NCI-H82 treated with DMSO at 0.1 percent for 48 hours (cell line): ENCODE measurements at regions not wholly inside any gene's neighbourhood (a gene's known extent, or its start where the extent isn't known, plus 50 kb on each side); places are given as distances from the start of the nearest gene placed in this dataset.

ENCODE experiments used
- DNase-seq: peaks from one replicate; lab custom pipeline; 2025; ENCODE audit not compliant: unreplicated experiment; lab: John Stamatoyannopoulos, UW

GRCh38 chr5:162323466-162323865 is 255.9 kb downstream of the GABRG2 start:
- DNase-seq = no peak

GRCh38 chr5:162324328-162324727 is 256.8 kb downstream of the GABRG2 start:
- no peak for DNase-seq

DNA sequence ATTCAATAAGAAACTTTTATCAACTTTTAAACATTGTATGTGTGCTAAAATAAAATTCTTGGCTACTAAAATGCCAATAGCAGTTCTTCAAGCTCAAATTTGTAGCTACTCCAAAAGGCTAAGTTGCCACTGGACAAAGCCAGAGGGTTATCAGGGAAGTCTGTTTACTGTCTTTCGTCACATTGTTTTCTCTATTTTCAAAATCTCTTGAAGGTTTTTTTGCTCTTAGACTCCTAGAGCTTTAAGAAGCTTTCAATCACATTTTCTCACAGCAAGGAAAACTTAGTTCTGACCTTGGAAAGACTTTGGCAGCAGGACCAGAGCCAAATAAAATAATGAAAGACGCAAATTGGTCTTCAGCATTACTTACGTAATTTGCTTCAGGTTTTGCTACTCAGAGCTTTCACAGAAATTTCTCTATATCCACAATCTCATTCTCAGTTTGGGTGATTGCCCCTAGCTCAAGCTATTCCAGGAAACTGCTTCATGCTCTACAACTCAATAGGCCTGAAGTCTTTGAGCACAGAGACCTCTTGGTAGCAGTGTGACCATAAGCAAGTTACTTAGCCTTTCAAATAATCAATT is 257.7 kb downstream of the GABRG2 start:
- no peak for DNase-seq

DNA sequence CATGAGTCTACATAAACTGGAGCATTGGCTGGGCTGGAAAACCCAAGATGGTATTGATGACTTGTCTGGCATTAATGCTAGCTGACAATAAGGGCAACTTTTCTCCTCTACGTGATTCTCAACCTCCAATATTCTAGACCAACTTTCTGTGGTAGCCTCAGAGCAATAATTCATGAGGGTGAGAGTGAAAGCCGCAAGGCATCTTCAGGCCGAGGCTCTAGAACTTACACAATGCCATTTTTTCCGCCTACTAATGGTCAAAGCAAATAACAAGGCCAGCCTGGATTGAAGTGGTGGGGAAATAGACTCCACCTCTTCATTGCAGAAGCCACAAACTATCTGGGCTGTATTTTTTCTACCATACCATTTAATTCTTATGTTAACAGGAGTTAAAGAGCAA is 267.4 kb downstream of the GABRG2 start:
- no peak for DNase-seq

DNA sequence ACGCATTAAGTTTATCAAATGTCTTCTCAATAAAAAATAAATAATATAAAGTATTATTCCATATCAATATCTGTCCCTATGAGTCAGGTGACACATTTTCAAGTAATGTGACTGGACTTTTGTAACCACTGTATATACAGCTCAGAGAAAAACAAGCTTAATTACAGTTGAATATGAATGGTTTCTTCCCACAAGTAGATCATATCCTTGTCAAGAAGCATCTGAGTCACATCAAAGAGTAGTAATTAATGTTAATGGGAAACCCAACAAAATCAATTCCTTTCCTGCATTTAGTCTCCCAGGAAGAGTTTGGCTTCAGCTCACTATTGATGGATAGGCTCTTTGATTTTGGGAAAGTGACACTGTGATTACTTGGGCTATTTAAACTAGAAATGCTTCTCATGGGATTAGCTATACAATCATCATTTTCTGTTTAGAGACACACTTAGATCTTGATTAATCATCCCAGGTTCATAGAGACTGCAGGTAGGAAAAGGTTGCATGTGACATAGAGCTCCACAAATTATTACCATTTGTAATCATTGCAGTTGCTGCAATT is 292.9 kb downstream of the GABRG2 start:
- DNase-seq = no peak

GRCh38 chr5:162372256-162372655 is 304.7 kb downstream of the GABRG2 start:
- no peak for DNase-seq

GRCh38 chr5:162377895-162378294 is 310.3 kb downstream of the GABRG2 start:
- no peak for DNase-seq

DNA sequence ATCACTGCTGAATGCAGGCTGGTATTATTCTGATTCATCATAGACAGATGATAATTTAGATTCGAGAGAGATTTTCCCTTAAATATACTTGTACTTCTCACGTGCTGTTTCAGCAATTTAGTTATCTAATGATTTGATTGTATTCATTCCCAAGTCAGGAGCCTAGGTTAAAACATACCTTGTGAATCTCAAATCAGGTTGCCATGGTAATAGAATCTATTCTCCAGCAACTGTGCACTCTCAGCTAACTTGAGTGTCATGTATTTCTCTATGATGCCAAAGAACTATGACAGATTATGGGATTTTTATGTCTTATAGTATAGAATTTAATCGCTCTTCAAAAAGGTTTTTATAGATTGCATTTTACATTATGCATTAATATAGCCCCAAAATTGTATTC is 315.3 kb downstream of the GABRG2 start:
- DNase-seq = no peak

DNA sequence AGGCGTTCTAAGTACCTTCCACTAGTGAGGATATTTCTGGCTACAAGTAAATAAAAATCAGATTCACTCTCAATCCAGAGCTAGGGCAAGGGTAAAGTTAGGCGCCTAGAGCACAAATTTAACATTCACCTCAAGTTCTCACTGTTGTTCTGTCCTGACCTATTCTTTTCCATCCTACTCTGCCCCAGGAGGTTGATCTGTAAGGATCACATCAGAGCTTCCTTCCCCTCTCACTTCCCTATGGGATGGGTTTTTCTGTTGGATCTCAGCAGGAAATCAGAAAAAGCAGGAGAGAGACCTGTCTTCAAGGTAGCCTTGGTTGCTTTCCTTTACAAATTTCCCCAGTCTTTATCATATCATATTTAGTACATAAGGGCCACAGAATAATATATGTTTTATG is 316.7 kb downstream of the GABRG2 start:
- DNase-seq = no peak

GRCh38 chr5:162391833-162392232 is 324.3 kb downstream of the GABRG2 start:
- no peak for DNase-seq

GRCh38 chr5:162392336-162392735 is 324.8 kb downstream of the GABRG2 start:
- DNase-seq = no peak

GRCh38 chr5:162393534-162393933 is 326.0 kb downstream of the GABRG2 start:
- no peak for DNase-seq

GRCh38 chr5:162407614-162408013 is 340.0 kb downstream of the GABRG2 start:
- no peak for DNase-seq

DNA sequence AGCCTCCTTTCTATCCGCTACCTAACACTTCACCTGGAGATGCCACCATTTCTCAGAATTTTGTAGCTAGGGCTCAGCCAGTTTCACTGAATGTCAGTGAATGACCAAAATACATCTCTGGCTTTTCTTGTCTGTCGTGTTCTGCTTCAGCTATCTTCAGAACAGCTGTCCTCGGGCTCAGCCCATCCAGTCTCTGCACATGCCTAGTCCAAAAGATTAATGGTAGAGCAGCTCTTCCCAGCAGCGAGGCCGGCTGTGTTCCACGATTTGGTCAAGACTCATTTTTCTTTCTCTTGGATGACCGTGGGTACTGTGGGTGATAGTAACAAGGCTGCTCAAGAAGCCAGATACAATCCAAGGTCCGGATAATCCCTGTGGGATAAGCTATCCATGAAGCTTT is 342.8 kb downstream of the GABRG2 start:
- DNase-seq = no peak

DNA sequence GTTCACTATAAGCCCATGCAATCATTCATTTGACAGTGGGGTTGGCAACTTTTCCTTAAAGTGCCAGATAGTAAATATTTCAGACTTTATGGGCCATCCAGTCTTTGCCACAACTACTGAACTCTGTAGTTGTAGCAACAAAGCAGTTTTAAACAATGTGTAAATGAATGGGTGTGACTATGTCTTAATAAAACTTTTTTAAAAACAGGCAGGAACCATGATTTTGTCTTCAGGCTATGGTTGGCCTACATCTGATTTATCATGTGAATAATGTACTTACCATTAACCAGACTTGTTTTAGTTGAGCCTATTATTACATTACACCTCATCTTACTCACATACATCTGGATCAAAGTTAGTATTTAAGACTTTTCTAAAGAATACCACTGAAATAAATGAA is 361.6 kb downstream of the GABRG2 start:
- DNase-seq = no peak

- DNase-seq = no peak
These were observed 366.7 kb downstream of the GABRG2 start for GRCh38 chr5:162434281-162434680.

- DNase-seq = no peak
These were observed 368.5 kb downstream of the GABRG2 start for GRCh38 chr5:162436055-162436454.

DNA sequence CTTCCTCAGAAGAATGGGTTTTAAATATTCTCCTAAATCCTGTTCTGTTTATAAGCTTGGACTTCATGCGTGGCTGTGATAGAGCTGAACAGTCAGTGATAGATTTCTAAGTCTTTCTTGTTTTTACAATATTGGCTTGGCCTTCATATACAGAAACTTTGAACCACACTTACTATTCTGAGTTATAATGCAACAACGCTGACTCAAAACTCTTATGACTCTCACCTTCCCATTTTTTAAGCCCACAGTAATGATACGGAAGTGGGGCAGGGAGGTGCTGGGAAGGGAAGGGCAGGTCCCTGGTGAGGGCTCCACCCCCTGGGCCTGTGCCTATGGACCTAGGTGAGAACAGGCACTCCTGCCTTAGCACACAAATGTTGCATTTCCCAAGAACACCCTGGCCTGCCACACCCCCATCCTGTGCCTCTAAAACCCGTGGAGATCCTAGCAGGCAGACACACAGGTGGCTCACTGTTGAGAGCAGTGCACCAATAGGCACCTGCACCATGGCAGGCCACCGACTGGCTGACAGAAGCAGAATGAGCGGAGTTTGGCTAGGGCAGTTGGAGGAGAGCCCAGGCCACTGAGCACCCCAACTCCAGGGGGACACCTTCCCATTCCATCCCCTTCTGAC is 376.7 kb downstream of the GABRG2 start:
- DNase-seq = no peak

DNA sequence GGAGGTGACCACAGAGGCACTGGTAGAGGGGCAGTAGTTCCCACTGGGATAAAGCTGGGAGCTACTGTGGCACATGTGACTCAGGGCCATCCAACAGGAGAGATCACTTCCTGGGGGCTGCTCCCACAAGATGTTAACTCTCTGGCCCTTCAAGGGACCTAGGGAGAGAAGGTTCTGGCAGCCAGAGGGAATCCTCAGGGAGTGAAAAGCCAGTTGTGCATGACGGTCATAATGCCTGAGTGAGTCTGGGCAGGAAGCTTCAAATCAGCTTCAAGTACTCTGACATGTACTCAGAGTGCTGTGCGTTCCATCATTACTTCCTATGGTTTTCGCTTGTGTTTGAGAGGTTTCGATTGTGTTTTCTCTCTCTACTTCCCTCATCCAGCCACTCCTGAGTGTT is 388.5 kb downstream of the GABRG2 start:
- DNase-seq = no peak

DNA sequence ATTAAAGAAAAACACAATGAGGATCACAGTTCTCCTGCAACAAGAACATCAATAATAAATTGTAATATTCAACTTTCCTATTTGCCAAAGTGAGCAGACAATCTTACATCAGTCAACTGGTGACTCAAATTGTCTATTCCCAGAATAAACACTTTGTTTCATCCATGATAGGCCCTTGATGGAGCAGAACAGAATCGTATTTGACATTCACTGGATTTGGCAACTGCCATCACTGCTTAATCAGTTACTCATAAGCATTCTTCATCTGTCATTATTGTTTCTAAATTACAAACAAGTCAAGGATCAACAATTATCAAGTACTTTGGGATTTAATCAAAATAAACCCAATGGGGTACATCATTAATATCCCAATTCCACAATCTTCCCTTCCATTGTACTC is 398.4 kb downstream of the GABRG2 start:
- no peak for DNase-seq

- DNase-seq = no peak
These were observed 405.6 kb downstream of the GABRG2 start for GRCh38 chr5:162473041-162473714.

DNA sequence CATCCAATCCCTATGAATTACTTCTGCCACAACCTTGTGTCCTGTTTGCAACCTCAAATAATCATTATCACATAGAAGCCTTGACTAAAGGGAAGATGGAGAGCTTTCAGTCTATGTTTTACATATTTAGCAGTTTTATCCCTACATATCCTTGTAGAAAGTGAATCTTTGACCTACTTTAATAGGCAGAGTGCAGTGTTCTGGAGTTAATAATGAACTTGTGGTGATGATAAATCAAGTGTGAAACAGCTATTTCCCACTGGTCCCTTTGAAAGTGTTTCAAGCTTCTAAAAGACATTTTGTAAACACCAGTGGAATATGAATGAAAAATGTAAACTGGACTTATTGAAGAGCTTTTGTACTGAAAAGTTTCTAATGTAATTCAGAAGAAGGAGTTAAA is 406.7 kb downstream of the GABRG2 start:
- no peak for DNase-seq
